SK-N-SH treated with all-trans-retinoic acid at 6 μM for 48 hours (cell line): ENCODE measurements at regions not wholly inside any gene's neighbourhood (a gene's known extent, or its start where the extent isn't known, plus 50 kb on each side); places are given as distances from the start of the nearest gene placed in this dataset.

Experiments
- BACH2 ChIP-seq: fragments of 250-450 bp; sonication (Bioruptor Pico); IDR thresholded peaks from 2 replicates; pipeline ENCODE4 v1.9.0; 2021; ENCODE audit warnings: mild to moderate bottlenecking, borderline replicate concordance
- TF ChIP-seq, protein P1 (sequence below): fragments of 250-450 bp; sonication (Bioruptor Pico); IDR thresholded peaks from 2 replicates; pipeline ENCODE4 v1.8.0; 2021; ENCODE audit warnings: low read depth, mild to moderate bottlenecking, moderate library complexity, borderline replicate concordance

DNA sequence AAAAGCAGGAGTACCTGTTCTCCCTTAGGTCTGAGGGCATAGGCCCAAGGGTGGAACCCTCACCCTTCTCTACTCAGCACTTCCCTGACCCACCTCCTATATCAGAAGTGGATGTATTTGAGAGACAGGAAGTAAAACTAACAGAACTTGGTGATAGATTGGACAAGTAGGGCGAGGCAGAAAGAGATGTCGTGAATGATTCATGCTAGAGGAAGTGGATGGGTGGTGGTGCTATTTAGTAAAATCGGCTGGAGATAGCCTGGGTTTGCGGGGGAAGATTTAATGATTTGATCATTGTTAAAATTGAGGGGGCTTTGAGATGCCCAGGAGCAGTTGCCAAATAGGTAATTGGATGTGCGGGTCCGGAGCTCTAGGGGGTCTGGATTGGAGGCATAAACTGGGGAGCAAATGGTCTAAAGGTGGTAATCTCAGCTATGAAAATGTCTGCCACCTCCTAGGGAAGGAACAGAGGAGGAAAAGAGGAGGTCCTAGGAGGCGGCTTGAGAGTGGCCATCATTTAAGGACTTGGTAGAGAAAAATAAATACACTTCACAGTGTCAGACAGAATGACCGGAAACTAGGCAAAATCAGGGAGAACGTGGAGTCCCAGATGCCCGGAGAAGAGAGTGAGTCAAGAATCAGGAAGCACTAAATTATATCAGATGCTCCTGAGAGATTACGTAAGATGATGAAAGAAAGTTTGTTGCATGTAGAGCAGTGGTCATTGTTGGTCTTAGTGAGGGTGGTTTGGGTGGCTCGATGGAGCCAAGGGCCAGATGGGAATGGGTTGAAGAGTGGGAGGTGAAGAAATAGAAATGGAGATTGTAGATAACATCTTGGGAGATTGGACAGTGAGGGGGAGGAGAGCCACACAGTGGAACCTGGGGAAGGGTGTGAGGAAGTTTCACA, 142.0 kb downstream of the CEP57L1 start:
- TF ChIP-seq, protein P1, sequence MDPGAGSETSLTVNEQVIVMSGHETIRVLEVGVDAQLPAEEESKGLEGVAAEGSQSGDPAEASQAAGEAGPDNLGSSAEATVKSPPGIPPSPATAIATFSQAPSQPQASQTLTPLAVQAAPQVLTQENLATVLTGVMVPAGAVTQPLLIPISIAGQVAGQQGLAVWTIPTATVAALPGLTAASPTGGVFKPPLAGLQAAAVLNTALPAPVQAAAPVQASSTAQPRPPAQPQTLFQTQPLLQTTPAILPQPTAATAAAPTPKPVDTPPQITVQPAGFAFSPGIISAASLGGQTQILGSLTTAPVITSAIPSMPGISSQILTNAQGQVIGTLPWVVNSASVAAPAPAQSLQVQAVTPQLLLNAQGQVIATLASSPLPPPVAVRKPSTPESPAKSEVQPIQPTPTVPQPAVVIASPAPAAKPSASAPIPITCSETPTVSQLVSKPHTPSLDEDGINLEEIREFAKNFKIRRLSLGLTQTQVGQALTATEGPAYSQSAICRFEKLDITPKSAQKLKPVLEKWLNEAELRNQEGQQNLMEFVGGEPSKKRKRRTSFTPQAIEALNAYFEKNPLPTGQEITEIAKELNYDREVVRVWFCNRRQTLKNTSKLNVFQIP, result no peak
- TF ChIP-seq BACH2 (CRISPR knock-in tag), result no peak
